ENCODE measurements at regions not wholly inside any gene's neighbourhood (a gene's known extent, or its start where the extent isn't known, plus 50 kb on each side); places are given as distances from the start of the nearest gene placed in this dataset.

DNA sequence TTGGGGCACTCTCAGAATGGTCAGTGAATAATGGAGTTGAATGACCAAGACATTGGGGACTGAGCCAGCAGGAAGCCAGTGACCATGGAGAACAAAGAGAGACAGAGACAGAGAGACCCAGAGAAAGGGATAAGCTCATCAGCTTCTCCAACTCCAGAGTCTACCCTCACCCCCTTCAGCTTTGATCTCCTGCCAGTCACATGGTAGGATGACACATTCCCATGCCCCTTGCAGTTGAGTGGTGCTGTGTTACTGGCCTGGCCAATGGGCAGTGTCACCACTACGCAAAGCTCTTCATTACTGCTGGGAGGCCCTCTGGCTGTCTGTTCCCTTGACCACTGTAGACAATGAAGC lies 643.5 kb downstream of the AJAP1 start:
- Mint-ChIP-seq H3K9me3 (ENCODE audit: insufficient read depth) (no peaks in the 10 kb centered on the region), H3K4me3 (no peak overlapping the region), H3K27me3 (peaks cover 6% of the 10 kb centered on the region), H3K4me1 (no peaks in the 10 kb centered on the region), H3K27ac (no peak overlapping the region)
- ChIA-PET POLR2A (no interaction called here), CTCF (no interaction called here)
- WGBS (ENCODE audit: insufficient coverage), result 93% methylated on average over 1 of the region's 1 CpG
- H4K20me1 ChIP-seq (ENCODE audit: control insufficient read depth, insufficient read depth, low read length, poor library complexity, severe bottlenecking), result no peaks in the 10 kb centered on the region
- H3K4me1 ChIP-seq (ENCODE audit: control insufficient read depth in 2 of 2, insufficient read depth in 2 of 2, low read length in 2 of 2), result no peaks in the 10 kb centered on the region
- no peak for DNase-seq
- H2AFZ ChIP-seq (ENCODE audit: insufficient read depth, low read depth, low read length, poor library complexity, severe bottlenecking), result no peak overlapping the region
- no peak overlapping the region for H3K27ac ChIP-seq (ENCODE audit: low read length in 2 of 2)
- H3K9me3 ChIP-seq (ENCODE audit: control extremely low read depth in 1 of 3, control insufficient read depth in 2 of 3, insufficient read depth in 1 of 3, low read length in 2 of 3), result peaks cover 0 to 10% (median 0%) of the 10 kb centered on the region in 3 donors
- no peaks in the 10 kb centered on the region for H3K79me2 ChIP-seq (ENCODE audit: control insufficient read depth, insufficient read depth, low read length)
- H3K9ac ChIP-seq (ENCODE audit: low read length), result no peak overlapping the region
- intact Hi-C loops (cut with micrococcal nuclease), result no loop called here
- peaks cover 0 to 2% (median 0%) of the 10 kb centered on the region in 4 experiments for H3K27me3 ChIP-seq (replicated peaks in 1 of 4; ENCODE audit: control extremely low read depth in 1 of 4, control insufficient read depth in 3 of 4, insufficient read depth in 4 of 4, low read length in 3 of 4)
- no peak for ATAC-seq (ENCODE audit: low read depth)
- H3K4me2 ChIP-seq (replicated peaks; ENCODE audit: low read depth, low read length, poor library complexity, severe bottlenecking), result no peak overlapping the region
- no peaks in the 10 kb centered on the region for H3K36me3 ChIP-seq (replicated peaks in 1 of 2; ENCODE audit: control extremely low read depth in 1 of 2, control insufficient read depth in 1 of 2, extremely low read depth in 1 of 2, insufficient read depth in 2 of 2, low read length in 1 of 2)
- no peak overlapping the region for H3K4me3 ChIP-seq (ENCODE audit: control extremely low read depth in 1 of 5, extremely low read depth in 1 of 5, insufficient read depth in 1 of 5, low read depth in 2 of 5, low read length in 4 of 5)
- no peak for TF ChIP-seq EZH2 (IDR thresholded peaks at IDR 0.05; ENCODE audit: borderline replicate concordance, insufficient read depth, low read depth, low read length, poor library complexity, severe bottlenecking)
- TF ChIP-seq, protein P1, sequence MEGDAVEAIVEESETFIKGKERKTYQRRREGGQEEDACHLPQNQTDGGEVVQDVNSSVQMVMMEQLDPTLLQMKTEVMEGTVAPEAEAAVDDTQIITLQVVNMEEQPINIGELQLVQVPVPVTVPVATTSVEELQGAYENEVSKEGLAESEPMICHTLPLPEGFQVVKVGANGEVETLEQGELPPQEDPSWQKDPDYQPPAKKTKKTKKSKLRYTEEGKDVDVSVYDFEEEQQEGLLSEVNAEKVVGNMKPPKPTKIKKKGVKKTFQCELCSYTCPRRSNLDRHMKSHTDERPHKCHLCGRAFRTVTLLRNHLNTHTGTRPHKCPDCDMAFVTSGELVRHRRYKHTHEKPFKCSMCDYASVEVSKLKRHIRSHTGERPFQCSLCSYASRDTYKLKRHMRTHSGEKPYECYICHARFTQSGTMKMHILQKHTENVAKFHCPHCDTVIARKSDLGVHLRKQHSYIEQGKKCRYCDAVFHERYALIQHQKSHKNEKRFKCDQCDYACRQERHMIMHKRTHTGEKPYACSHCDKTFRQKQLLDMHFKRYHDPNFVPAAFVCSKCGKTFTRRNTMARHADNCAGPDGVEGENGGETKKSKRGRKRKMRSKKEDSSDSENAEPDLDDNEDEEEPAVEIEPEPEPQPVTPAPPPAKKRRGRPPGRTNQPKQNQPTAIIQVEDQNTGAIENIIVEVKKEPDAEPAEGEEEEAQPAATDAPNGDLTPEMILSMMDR (IDR thresholded peaks at IDR 0.05), result no peak

DNA sequence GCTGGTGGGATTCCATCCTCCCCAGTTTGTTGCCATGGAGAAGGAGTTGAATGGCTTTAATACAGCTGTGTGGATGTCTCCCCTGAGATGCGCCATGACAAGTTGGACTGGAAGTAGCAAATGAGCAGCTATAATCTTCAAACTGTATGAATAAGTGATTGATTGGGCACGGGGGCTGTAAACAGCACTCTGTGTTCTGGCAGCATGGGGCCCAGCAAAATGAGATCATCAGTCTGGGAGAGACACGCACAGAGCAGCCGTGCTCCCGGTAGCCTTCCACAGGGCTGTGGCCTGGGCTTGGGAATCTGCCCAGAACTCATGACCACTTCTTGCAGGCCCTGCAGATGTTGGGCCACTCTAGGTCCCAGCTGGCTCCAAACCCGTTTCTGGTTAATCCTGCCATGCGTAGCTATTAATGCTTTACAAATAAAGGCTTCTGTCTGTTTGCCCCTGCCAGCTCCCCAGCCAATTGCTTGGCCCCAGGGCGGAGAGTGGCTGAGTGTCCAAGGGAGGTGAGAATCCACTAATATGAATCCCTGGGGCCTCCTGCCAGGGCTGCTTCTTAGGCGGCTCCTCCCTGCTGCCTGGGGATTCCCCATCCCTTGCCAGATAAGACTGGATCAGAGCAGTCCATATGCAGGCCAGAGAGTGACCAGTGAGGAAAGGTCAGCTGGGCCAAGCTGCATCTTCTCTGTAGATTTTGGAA lies 642.9 kb downstream of the AJAP1 start:
- POLR2A ChIA-PET, result no interaction called here
- H3K27ac Mint-ChIP-seq, result no peak overlapping the region
- H3K9ac ChIP-seq (ENCODE audit: low read length), result no peak overlapping the region
- no peak overlapping the region for H3K27ac ChIP-seq (ENCODE audit: low read length in 2 of 2)
- 90% methylated on average over 9 of the region's 9 CpGs for WGBS (ENCODE audit: insufficient coverage)
- intact Hi-C loops (cut with micrococcal nuclease), result no loop called here
- CTCF ChIA-PET, result no interaction called here
- no peak overlapping the region for H3K4me3 Mint-ChIP-seq
- no peaks in the 10 kb centered on the region for H3K9me3 Mint-ChIP-seq (ENCODE audit: insufficient read depth)
- H3K4me2 ChIP-seq (replicated peaks; ENCODE audit: low read depth, low read length, poor library complexity, severe bottlenecking), result no peak overlapping the region
- H3K4me1 Mint-ChIP-seq, result no peaks in the 10 kb centered on the region
- H4K20me1 ChIP-seq (ENCODE audit: control insufficient read depth, insufficient read depth, low read length, poor library complexity, severe bottlenecking), result no peaks in the 10 kb centered on the region
- no peaks in the 10 kb centered on the region for H3K4me1 ChIP-seq (ENCODE audit: control insufficient read depth in 2 of 2, insufficient read depth in 2 of 2, low read length in 2 of 2)
- no peak for DNase-seq
- no peak for TF ChIP-seq EZH2 (IDR thresholded peaks at IDR 0.05; ENCODE audit: borderline replicate concordance, insufficient read depth, low read depth, low read length, poor library complexity, severe bottlenecking)
- TF ChIP-seq, protein P1 (IDR thresholded peaks at IDR 0.05), result no peak
- peaks cover 6% of the 10 kb centered on the region for H3K27me3 Mint-ChIP-seq
- H3K4me3 ChIP-seq (ENCODE audit: control extremely low read depth in 1 of 5, extremely low read depth in 1 of 5, insufficient read depth in 1 of 5, low read depth in 2 of 5, low read length in 4 of 5), result no peak overlapping the region
- no peak overlapping the region for H2AFZ ChIP-seq (ENCODE audit: insufficient read depth, low read depth, low read length, poor library complexity, severe bottlenecking)
- H3K9me3 ChIP-seq (ENCODE audit: control extremely low read depth in 1 of 3, control insufficient read depth in 2 of 3, insufficient read depth in 1 of 3, low read length in 2 of 3), result peaks cover 0 to 10% (median 0%) of the 10 kb centered on the region in 3 donors
- peaks cover 0 to 2% (median 0%) of the 10 kb centered on the region in 4 experiments for H3K27me3 ChIP-seq (replicated peaks in 1 of 4; ENCODE audit: control extremely low read depth in 1 of 4, control insufficient read depth in 3 of 4, insufficient read depth in 4 of 4, low read length in 3 of 4)
- no peaks in the 10 kb centered on the region for H3K79me2 ChIP-seq (ENCODE audit: control insufficient read depth, insufficient read depth, low read length)
- no peak for ATAC-seq (ENCODE audit: low read depth)
- no peaks in the 10 kb centered on the region for H3K36me3 ChIP-seq (replicated peaks in 1 of 2; ENCODE audit: control extremely low read depth in 1 of 2, control insufficient read depth in 1 of 2, extremely low read depth in 1 of 2, insufficient read depth in 2 of 2, low read length in 1 of 2)
